ENCODE measurements at regions not wholly inside any gene's neighbourhood (a gene's known extent, or its start where the extent isn't known, plus 50 kb on each side); places are given as distances from the start of the nearest gene placed in this dataset.

DNA sequence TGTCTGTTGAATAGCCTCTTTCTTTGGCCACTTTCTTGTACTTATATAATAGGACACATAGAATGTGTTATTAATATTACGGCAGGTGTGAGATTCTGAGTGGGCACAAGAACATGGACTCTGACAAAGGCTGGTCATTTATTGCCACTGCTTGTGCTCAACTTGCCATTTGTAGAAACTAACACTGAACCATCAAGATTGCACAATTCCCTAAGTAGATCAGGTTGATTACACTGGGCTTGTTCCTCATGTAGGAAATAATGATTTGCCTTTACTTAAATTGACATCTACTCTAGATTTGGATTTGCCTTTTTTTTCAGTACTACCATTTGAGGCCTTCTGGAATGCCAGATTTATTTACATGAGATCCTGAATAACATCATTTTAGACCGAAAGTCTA lies 342.7 kb upstream of the CWC22 start:
- DNase-seq, result no peak

DNA sequence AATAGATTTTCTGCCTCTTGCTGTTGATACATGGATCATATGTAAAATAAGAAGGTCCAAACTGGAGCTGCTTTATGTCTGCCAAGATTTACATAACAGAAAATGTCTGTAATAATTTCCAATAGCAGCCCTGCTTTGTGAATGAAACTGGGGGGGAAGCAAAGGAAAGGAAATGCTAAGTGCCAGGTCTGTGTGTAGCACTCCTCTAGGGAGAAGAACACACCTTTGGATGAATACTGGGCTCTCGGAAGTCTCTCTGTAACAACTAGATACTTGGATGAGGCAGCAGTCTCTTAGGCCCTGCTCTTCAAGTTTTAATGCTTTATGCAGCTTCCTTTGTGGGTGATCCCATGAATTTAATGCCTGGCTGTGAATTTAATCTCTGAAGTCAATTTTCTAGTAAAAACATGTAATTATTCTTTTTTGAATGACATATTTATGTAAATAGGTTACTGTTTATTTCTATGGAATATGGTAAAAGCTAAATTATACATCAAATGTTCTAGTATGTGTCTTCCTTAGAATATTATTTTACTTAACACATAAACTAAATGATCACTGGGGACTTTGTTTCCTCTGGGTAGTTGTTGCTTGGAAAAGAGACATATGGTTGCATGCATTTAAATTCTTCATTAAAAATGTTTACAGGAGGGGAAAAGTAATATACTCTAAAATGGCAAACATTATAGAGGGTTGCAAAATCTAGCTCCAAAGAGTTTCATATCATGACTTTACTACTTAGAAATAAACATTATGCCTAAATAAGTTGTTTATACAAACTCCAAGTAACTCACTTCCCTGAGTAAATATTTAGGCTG lies 336.6 kb upstream of the CWC22 start:
- DNase-seq, result no peak

DNA sequence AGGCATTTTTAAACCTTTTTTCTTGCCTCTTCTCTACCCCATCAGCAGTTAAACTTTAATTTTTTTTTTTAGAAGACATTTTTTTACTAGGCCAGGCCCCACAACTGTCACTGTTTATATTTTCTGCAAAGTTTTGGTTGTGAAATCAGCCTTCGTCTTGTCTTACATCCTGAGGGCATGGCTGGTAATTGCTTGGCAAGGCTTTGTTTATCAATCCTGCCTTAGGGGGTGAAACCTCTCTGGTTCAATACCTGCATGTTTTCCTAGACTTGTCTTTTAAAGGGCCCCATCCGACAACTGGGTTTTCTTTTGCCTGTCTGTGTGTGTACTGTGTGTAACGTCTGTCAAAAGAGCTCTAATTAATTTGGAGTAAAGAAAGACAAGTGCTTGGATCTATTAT lies 330.0 kb upstream of the CWC22 start:
- no peak for DNase-seq

DNA sequence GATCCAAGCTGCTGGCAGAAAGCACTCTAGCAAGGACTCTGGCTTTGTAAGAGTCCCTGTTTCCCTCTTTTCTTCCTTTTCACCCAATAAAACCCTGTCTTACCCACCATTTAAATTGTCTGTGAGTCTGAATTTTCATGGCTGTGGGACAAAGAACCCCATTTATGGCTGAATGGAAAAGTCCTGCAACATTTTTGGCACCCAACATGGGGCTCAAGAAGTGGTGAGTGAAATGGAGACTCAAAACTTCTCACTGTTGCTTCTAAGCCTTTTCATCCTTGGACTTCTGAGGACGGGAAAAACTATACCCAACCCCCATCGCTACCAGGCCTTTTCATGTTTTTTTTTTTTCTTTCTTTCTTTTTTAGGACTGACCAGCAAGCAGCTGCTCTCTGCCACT lies 329.5 kb upstream of the CWC22 start:
- DNase-seq, result no peak

DNA sequence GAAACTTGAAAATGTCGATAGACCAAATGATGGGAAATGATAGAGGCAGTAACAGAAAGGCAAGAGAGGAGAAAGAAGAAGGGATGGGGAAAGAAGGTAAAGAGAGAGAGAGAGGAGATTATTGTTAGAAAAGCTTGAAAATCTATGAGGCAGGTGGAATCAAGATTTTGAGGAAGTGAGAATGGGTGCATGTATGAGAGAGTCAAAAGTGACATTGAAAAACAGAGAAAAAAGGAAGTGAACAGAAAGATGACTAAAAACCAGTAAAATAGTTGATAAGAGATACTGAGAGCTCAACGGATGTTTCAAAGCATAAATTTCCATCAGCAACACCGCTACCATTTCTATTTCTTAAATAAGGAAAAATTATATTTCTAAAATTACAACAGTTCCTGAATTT lies 327.4 kb upstream of the CWC22 start:
- no peak for DNase-seq

DNA sequence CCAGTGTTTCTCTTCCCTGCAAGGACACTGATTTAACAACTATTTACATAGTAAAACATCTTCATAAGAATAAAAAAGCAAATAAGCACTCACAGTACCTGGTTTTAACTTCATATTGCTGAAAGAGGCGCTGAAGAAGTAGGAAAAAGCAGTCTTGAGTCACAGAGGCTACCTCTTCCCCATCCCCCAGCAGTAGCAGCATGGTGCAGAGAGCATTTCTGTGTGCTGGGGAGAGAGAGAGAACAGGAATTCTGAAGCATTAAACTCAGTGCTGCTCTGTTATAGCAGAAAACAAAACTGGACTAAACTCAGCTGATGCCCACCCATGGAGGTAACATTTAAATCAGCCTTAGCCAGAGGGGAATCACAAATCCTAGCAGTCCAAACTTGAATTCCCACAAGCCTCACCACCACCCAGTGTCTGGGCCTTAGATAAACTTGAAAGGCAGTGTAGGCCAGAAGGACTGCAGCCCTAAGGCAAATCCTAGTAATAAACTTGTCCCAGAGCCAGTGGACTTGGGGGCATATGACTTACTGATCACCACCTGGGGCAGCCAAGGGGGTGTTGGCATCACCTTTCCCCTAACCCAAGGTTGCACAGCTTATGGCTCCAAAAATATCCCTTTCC lies 321.8 kb upstream of the CWC22 start:
- DNase-seq, result no peak

DNA sequence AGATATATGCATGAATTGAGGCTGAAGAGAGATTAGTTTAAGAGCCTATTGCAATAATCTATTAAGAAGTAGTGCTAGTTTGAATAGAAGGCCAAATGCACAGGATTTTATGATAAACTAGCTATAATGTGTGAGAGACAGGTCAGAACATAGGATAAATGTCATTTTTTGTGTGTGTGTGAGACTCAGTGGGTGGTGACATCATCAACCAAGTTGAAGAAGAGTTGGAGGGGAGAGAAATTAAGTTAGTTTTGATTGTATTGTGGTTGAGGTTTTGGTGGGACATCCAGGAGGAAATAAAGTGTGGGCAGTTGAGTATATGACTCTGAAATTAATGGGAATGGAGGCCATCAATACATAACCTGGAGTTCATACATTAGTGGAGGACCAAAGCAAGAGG lies 320.1 kb upstream of the CWC22 start:
- DNase-seq, result no peak

DNA sequence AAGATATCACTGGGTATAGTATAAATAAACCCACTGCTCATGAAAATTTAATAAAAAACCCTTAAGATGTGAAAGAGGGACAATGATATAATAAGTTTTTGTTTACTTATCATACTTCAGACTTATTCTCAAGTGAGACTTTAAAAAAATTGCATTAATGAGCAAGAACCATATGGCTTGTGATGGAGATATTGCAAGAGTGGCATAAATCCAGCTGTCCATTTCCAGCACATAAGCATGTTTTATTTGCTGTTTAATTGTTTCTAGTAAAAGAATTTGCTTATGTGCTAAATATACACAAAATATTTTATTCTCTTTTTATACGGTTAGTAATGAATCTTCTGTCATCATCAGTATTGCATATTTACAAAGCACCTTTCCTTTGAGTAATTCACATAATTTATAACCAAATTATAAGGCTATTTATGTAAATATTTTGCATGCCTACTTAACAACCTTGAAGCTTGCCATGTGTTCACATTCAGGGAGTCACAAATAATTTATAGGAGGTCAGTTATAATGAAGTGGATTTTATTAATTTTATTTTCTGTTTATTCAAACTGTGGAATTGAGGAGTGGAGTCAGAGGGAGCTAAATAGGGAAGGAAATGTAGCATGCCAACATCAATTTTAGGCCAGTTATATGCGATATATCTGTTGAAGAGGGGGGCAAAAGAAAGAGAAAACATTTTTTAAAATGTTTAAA lies 318.5 kb upstream of the CWC22 start:
- DNase-seq, result no peak

DNA sequence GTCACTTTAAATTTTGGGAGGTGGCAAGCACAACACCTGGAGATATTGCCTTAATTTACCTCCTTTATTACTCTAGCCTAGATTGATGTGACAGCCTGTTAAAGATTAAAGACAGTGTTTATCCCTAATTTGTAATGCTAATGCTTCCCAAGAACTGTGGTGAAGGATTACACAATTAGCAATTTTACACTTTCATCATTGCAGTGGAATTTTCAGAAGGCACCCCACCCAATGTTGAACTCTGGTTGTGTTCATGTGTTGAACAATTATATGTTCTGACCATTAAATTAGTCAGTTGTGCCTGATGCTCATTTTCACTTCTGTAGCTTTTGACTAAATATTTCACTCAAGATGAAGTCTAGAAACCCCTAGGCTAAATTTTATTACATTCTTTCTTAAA lies 317.1 kb upstream of the CWC22 start:
- no peak for DNase-seq

DNA sequence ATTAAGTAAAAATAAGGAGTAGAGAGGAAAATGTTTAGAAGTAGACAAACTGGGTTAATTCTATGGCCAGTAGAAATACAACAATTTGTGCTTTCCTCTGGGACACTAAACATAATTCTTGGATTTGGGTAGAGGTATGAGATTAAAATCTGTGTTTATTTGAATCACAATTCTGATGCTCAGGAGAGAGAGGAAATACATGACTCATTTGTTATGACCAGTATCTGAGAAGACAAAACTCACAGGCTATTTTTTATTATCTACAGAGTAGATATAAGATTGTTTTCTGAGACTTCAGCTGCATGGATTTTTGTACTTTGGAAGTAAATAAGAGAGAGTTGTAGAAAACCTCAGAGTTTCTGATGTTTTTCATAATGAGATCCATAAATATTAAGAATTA lies 315.7 kb upstream of the CWC22 start:
- DNase-seq, result no peak

DNA sequence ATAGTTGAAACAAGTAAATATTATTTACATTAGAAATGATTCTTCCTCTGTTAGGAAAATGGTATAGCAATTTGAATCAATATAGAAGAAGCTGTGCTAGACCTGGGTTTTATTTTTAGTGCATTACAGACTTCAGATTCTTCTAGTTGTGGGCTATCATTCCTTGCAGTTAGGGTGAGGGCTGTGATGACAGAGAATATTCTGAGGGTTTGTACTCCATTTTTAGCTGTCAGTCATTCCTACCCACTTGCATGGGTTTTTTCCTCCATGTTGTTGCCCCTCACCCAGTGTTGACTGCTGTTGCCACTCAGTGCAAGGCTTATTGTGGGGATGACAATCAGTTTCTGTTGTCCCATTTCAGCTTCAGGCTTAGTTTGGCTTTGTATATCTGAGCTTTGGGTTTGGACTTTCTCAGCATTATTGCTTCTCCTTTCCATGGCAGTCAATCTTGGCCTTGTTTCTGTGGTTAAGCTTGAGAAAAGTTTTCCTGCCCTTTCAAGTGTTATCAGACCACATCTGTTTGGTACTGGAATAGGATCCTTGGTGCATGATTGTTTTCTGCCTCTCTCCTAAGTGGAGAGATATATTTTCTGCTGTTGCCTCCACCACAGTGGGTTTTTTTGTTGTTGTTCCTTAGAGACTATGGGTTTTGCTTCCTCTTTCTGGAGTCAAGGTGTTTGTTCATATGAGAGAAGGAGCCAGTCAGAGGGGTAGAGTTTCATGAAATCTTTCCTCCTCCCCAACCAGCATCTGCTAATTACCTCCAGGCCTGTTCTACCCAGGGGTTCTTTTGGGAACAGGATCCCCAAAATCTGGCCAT lies 312.7 kb upstream of the CWC22 start:
- no peak for DNase-seq

DNA sequence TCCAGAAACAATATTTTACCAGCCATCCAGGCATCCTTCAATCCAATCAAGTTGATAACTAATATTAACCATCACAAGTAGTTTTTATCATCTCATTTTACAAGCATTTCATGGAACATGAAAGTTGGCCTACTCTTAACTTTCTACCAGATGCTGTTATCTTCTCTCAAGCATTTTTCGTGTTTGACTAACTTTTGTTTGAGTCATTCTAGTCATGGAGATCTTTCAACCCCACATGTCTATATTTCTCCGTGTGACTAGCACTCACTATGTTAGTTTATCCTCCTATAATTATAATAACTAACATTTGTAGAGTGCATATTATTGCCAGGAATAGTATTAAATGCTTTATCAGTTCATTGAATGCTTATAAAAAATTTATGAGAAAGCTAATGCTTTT lies 307.0 kb upstream of the CWC22 start:
- no peak for DNase-seq

DNA sequence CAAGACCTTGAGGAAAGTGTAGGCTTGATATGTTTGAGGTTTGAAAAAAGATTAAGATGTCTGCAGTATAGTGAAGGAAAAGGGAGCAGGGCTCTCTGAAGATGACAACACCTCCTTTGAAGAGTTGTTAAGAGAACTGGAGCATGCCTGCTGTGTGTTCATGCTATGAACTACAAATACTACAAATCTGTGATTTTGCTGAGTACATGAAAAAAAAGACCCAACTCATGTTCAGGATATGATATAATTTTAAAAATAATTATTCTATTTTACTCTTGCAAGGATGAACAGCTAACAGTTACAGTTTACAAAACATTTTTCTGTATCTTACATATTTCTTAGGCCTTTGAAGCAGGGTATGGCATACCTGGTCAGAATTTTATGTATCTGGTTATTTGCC lies 305.4 kb upstream of the CWC22 start:
- no peak for DNase-seq

DNA sequence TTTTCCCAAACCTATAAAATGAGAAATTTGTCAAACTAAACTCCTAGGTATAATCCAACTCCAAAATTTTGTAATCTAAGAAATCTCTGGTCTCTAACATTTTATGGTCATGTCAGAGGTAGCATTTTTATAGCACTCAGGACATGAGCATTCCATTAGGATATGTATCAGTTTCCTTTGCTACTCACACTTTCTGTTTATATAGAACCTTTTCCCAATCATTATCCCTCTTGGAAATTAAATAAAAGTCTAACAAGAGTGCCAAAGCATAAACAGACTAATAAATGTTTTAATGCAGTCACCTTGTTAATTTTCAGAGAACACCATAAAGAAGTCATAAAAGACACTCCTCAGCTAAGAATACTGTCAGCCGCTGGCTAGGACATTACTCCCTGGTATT lies 300.0 kb upstream of the CWC22 start:
- no peak for DNase-seq

DNA sequence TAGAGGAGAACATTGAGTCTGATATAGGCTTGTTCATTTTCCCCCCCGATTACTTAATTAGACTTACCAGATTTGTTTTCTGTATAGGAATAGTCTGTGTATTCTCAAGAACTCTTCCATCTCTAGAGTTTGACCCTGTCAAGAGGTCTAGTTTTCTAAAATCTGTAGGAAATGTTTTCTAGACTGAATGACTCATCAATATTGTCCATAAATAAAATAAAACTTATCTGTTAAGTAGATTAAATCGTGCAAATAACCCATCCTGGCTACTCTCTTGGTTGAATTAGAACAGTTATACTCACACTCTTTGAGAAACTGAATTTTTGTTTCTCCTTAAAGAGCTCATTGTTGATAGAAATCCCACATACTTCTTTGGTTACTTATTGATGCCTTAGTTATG lies 299.2 kb upstream of the CWC22 start:
- no peak for DNase-seq

DNA sequence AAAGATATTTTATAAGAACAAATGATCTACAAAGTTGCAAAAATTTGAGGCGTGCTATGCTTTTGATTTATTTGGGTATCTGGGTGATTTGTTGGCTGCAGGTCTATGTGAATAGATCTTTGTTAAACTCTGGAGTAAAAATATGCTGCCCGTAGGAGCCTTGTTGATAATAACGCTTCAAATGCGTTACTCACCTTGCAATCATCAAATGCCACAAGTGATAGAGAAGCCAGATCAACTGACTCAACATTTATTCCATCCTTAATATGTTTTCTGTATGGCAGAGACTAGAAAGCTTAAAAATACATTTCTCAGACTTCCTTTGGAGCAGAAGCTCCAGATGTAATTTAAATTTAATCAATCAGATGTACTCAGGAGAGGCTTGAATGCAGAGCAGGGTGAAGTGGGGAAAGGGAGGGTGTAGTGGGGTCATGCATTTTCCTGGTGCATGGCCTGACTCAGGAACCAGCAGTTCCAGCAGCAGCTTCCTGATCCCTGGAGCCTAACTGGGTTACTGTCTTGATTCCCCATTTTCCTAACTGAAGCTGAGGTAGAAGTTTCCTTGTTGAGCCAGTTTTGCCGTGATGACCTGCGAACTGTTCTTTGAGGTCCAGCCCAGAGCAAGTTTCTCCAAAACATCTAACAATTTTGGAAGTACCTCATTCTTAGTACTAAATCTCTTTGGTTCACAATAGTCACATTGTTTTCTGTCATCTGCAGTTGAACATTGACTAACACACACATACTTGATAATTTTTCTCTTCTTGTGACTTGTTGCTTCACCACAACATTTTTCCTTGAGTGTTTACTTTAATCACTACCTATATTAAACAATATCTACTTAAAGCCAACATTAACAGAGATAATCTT lies 284.7 kb upstream of the CWC22 start:
- DNase-seq, result no peak

DNA sequence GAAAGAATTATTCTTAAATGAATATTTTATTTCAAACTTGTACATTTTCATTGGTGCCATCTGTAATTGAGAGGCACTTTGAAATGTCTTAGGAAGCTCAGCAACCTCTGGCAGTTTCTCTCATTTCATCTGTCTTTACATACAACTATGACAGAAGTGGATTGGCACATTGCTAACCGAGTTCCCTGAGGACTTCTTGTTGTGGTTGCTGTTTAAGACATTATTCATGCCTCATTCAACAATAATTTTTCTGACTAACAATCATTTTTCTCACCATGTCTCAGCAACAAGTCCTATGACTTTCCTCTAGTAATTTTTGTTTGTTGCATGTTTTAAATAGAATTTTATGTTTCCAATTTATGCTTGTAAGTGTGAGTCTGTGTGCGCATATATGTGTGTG lies 284.0 kb upstream of the CWC22 start:
- no peak for DNase-seq

DNA sequence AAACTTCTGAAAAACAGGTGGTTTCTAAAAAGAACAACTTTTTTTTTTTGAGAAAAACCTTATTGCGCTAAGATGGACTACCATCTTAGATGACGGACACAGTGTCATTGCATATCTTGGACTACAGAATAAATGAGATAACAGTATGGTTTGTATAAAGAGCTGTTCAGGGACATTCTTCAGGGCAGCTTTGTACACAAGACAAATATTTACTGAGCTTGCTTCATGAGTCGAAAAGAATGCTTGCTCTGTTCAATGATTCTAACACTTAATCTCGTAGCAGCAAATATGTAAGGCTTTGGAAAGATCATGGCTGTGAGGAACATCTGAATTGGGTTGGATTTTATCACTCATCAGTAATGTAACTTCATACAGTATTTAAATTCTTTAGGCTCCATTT lies 282.5 kb upstream of the CWC22 start:
- no peak for DNase-seq

DNA sequence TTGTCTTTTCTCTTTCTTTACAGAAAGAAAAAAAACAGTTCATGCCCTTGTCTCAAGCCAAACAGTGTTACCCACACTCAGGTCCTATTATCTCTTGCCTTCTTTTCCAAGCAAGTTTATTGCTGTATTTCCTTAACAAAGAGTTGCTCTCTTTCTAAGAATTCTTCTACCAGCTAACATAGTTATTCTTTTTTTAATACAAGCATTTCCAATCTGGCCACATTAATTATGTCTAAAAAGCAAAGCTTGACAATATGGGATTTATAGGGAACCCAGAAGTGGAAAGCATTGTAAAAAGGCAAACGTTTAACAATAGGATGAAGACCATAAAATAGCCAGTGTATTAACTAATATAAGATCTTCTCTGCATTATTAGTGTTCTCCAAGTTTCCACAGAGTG lies 272.5 kb upstream of the CWC22 start:
- DNase-seq, result no peak

DNA sequence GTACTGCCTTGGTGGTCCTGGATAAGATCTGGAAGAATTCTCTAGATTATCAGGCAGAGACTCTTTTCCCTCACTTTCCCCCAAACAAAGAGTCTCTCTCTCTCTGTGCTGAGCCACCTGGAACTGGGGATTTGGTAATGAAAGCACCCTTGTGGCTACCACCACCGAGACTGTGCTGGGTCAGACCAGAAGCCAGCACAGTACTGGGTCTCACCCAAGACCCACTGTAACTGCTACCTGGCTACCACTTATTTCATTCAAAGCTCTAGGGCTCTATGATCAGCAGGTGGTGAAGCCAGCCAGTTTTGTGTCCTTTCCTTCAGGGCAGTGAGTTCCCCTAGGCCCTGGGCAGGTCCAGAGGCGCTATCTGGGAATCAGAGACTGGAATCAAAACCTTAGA lies 269.6 kb upstream of the CWC22 start:
- DNase-seq, result no peak

DNA sequence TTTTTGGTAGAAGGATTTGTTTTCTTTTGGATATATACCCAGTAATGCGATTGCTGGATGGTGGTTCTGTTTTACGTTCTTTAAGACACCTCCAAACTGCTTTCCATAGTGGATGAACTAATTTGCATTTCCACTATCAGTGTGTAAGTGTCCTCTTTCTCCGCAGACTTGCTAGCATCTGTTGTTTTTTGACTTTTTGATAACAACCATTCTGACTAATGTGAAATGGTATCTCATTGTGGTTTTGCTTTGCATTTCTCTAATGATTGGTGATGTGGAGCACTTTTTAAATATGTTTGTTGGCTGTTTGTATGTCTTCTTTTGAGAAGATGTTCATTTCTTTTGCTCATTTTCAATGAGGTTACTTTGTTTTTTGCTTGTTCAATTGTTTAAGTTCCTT lies 260.9 kb upstream of the CWC22 start:
- no peak for DNase-seq

DNA sequence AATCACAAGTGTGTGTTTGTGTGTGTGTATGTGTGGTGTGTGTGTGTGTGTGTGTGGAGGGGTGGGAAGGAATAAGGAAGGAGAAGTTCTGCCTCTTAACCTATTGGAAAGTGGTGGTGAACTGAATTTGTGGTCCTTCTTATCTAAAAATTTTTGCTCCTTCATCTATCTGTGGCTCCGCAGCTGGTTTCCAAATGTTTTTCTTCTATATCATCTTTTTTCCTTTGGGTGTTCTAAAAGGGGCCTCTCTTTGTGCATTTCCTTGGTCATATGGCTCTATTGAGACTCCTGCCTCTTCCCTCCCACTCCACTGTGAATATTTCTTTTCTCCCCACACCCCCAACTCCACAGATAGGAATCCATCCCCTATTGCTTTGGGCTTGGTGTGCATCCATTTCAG lies 254.9 kb upstream of the CWC22 start:
- no peak for DNase-seq

All from activated gamma-delta T cell treated with Interleukin-2 at 50 U/mL for 16 hours (primary cell).